ENCODE measurements at regions not wholly inside any gene's neighbourhood (a gene's known extent, or its start where the extent isn't known, plus 50 kb on each side); places are given as distances from the start of the nearest gene placed in this dataset.

- no peak overlapping the region for H3K27ac ChIP-seq
- TF ChIP-seq CTCF (IDR thresholded peaks at IDR 0.05): no peak
Observed at GRCh38 chr15:35874260-35874905, 328.4 kb upstream of the DPH6 start.

GRCh38 chr15:35876762-35877161 lies 330.8 kb upstream of the DPH6 start:
- H3K27me3 ChIP-seq: no peaks in the 10 kb centered on the region
- intact Hi-C loops (cut with DNase I): no loop called here
- TF ChIP-seq CTCF (IDR thresholded peaks at IDR 0.05): no peak

More at GRCh38 chr15:35874260-35874905, 328.4 kb upstream of the DPH6 start:
- Histone ChIP-seq H3K27me3 (no peaks in the 10 kb centered on the region), H3K4me1 (no peaks in the 10 kb centered on the region), H3K9me3 (peaks cover 0 to 5% of the 10 kb centered on the region in 2 donors), H3K4me3 (no peak overlapping the region), H3K36me3 (no peaks in the 10 kb centered on the region)
- no peak for DNase-seq
- no peak for ATAC-seq
- intact Hi-C loops (cut with DNase I): no loop called here

GRCh38 chr15:35880896-35881295 lies 334.9 kb upstream of the DPH6 start:
- H3K4me3 ChIP-seq: no peak overlapping the region
- no peaks in the 10 kb centered on the region for H3K27me3 ChIP-seq
- no peaks in the 10 kb centered on the region for H3K36me3 ChIP-seq
- H3K27ac ChIP-seq: no peak overlapping the region
- ATAC-seq (no peak), DNase-seq (no peak)
- no peaks in the 10 kb centered on the region for H3K4me1 ChIP-seq
- no peak for TF ChIP-seq CTCF (IDR thresholded peaks at IDR 0.05)
- intact Hi-C loops (cut with DNase I): no loop called here
- H3K9me3 ChIP-seq: peaks cover 0 to 5% of the 10 kb centered on the region in 2 donors

More at GRCh38 chr15:35876762-35877161, 330.8 kb upstream of the DPH6 start:
- Histone ChIP-seq H3K4me1 (no peaks in the 10 kb centered on the region), H3K27ac (no peak overlapping the region), H3K9me3 (peaks cover 0 to 5% of the 10 kb centered on the region in 2 donors), H3K4me3 (no peak overlapping the region), H3K36me3 (no peaks in the 10 kb centered on the region)
- DNase-seq (no peak), ATAC-seq (no peak)

GRCh38 chr15:35885870-35886269 lies 339.9 kb upstream of the DPH6 start:
- Histone ChIP-seq H3K27ac (no peak overlapping the region), H3K27me3 (no peaks in the 10 kb centered on the region), H3K9me3 (no peaks in the 10 kb centered on the region), H3K36me3 (no peaks in the 10 kb centered on the region), H3K4me3 (no peak overlapping the region), H3K4me1 (no peaks in the 10 kb centered on the region)
- no peak for ATAC-seq
- no peak for DNase-seq
- intact Hi-C loops (cut with DNase I): no loop called here
- no peak for TF ChIP-seq CTCF (IDR thresholded peaks at IDR 0.05)

GRCh38 chr15:35886765-35887164 lies 340.8 kb upstream of the DPH6 start:
- intact Hi-C loops (cut with DNase I): no loop called here
- H3K9me3 ChIP-seq: no peaks in the 10 kb centered on the region
- TF ChIP-seq CTCF (IDR thresholded peaks at IDR 0.05): no peak
- no peak overlapping the region for H3K27ac ChIP-seq
- DNase-seq (no peak), ATAC-seq (no peak)
- H3K36me3 ChIP-seq: no peaks in the 10 kb centered on the region
- H3K4me1 ChIP-seq: no peaks in the 10 kb centered on the region
- no peak overlapping the region for H3K4me3 ChIP-seq
- no peaks in the 10 kb centered on the region for H3K27me3 ChIP-seq
